Astrocyte of the spinal cord (primary cell): ENCODE measurements at regions not wholly inside any gene's neighbourhood (a gene's known extent, or its start where the extent isn't known, plus 50 kb on each side); places are given as distances from the start of the nearest gene placed in this dataset.

Experiments
- DNase-seq: peaks from one replicate; pipeline ENCODE4 v3.0.0; 2011; ENCODE audit warnings: low read depth, low spot score
- H3K4me3 ChIP-seq: 2 replicates; pipeline ENCODE4 v1.5.1; 2011; ENCODE audit warnings: low read depth, mild to moderate bottlenecking, low read length, moderate library complexity
- in situ Hi-C: cut with HindIII; loops from 2 replicates; pipeline ENCODE4 v1.10.0; 2017; ENCODE audit warnings: low sequenced_read_pairs
- TF ChIP-seq, protein P1 (sequence below): IDR thresholded peaks from 2 replicates; pipeline ENCODE4 v1.5.1; 2012; ENCODE audit warnings: low read depth, mild to moderate bottlenecking, low read length, inconsistent platforms

GRCh38 chr1:244219802-244220201 is 168.7 kb downstream of the ZBTB18 start:
- TF ChIP-seq, protein P1, sequence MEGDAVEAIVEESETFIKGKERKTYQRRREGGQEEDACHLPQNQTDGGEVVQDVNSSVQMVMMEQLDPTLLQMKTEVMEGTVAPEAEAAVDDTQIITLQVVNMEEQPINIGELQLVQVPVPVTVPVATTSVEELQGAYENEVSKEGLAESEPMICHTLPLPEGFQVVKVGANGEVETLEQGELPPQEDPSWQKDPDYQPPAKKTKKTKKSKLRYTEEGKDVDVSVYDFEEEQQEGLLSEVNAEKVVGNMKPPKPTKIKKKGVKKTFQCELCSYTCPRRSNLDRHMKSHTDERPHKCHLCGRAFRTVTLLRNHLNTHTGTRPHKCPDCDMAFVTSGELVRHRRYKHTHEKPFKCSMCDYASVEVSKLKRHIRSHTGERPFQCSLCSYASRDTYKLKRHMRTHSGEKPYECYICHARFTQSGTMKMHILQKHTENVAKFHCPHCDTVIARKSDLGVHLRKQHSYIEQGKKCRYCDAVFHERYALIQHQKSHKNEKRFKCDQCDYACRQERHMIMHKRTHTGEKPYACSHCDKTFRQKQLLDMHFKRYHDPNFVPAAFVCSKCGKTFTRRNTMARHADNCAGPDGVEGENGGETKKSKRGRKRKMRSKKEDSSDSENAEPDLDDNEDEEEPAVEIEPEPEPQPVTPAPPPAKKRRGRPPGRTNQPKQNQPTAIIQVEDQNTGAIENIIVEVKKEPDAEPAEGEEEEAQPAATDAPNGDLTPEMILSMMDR, result no peak
- no peak overlapping the region for H3K4me3 ChIP-seq
- in situ Hi-C loops, result no loop called here
- DNase-seq, result no peak

GRCh38 chr1:244220410-244220809 is 169.3 kb downstream of the ZBTB18 start:
- H3K4me3 ChIP-seq, result no peak overlapping the region
- no peak for DNase-seq
- in situ Hi-C loops, result no loop called here
- TF ChIP-seq, protein P1, result no peak

- no peak for DNase-seq
- H3K4me3 ChIP-seq, result no peak overlapping the region
- in situ Hi-C loops, result no loop called here
- TF ChIP-seq, protein P1, result no peak
These were observed 170.9 kb downstream of the ZBTB18 start for GRCh38 chr1:244221991-244222390.

- TF ChIP-seq, protein P1, result no peak
- no peak for DNase-seq
- in situ Hi-C loops, result no loop called here
- H3K4me3 ChIP-seq, result no peak overlapping the region
These were observed 173.7 kb downstream of the ZBTB18 start for GRCh38 chr1:244224487-244225430.

DNA sequence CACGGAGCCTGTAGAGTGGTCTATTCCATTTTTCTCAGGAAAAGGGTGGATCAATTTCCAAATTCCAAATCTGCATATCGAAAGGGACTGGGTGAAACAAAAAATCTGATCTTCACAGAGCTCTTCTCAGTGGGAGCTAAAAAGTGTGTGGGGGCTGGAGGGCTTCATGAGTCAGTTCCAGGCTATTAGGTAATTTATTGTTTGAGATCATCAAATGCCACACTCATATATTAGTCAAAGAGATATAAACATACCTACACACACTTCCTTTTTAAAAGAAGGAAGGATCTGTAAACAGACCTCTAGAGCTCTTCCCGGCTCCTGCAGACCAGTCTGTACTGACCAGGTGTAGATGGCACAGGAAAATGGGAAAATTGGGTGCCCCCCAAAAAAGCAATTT is 175.4 kb downstream of the ZBTB18 start:
- no peak overlapping the region for H3K4me3 ChIP-seq
- no peak for DNase-seq
- in situ Hi-C loops, result no loop called here
- TF ChIP-seq, protein P1, result no peak

DNA sequence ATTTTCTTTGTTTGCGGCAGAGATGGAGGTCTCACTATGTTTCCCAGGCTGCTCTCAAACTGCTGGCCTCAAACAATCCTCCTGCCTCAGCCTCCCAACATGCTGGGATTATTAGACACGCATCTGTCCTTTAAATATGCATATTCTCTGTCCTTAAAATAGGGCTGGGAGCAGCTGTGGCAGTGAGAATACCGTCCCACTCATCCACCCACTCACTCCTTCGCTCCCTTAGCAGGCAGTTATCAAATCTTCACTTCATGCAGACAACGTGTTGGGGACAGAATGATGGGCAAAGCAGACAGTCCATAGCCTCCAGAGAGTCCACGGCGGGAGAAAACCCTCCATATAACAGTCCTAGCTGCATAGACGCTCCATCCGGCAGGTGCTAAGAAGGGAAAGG is 179.4 kb downstream of the ZBTB18 start:
- DNase-seq, result no peak
- in situ Hi-C loops, result no loop called here
- H3K4me3 ChIP-seq, result no peak overlapping the region
- TF ChIP-seq, protein P1, result no peak
